ENCODE measurements at regions not wholly inside any gene's neighbourhood (a gene's known extent, or its start where the extent isn't known, plus 50 kb on each side); places are given as distances from the start of the nearest gene placed in this dataset.

DNA sequence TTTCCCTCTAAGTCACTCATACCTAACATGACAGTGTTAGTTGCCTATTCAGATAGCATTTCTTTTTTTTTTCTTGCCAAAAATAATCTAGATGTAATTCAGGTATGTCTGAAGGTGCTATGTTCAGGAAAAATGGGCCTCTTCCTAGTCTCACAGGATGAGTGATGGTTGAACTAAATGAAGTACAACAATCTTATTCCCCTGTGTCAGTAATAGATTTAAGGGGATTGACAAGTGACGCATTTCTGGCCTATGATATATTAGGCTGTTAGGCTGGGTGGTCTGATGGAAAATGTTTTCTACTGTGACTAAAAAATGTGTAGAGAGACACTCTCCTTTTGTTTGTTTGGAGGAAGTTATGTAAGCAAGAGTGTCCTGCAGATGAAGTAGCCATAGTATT lies 878.7 kb upstream of the SLITRK1 start:
- TF ChIP-seq CTCF (conservative IDR thresholded peaks at IDR 0.05; ENCODE audit: low read depth, low read length): no peak
- TF ChIP-seq EZH2 (IDR thresholded peaks at IDR 0.05; ENCODE audit: borderline replicate concordance, low read depth, low read length, poor library complexity, severe bottlenecking): no peak
- Histone ChIP-seq H3K27ac (ENCODE audit: low read depth, low read length, poor library complexity, severe bottlenecking) (no peak overlapping the region), H3K4me1 (ENCODE audit: insufficient read depth, low read length, poor library complexity, severe bottlenecking) (no peaks in the 10 kb centered on the region), H3K4me3 (ENCODE audit: low read depth, low read length, poor library complexity, severe bottlenecking) (no peak overlapping the region), H3K9me3 (ENCODE audit: low read depth, low read length, poor library complexity, severe bottlenecking) (no peaks in the 10 kb centered on the region), H3K36me3 (ENCODE audit: insufficient read depth, low read length, poor library complexity, severe bottlenecking) (no peaks in the 10 kb centered on the region), H3K27me3 (replicated peaks; ENCODE audit: insufficient read depth, low read depth, low read length, poor library complexity) (no peaks in the 10 kb centered on the region)
- intact Hi-C loops (cut with micrococcal nuclease; ENCODE audit: unreplicated experiment): no loop called here
- ChIA-PET POLR2A (ENCODE audit: low non-redundant PET) (no interaction called here), CTCF (no interaction called here)
- no peak for DNase-seq (ENCODE audit: low spot score)
- no TSS peak for BruUV-seq (replicated peaks)

- DNase-seq (ENCODE audit: low spot score): no peak
- H3K27ac ChIP-seq (ENCODE audit: low read depth, low read length, poor library complexity, severe bottlenecking): no peak overlapping the region
- no peak for TF ChIP-seq CTCF (conservative IDR thresholded peaks at IDR 0.05; ENCODE audit: low read depth, low read length)
- TF ChIP-seq EZH2 (IDR thresholded peaks at IDR 0.05; ENCODE audit: borderline replicate concordance, low read depth, low read length, poor library complexity, severe bottlenecking): no peak
- BruUV-seq (replicated peaks): no TSS peak
- no peaks in the 10 kb centered on the region for H3K27me3 ChIP-seq (replicated peaks; ENCODE audit: insufficient read depth, low read depth, low read length, poor library complexity)
- no peaks in the 10 kb centered on the region for H3K9me3 ChIP-seq (ENCODE audit: low read depth, low read length, poor library complexity, severe bottlenecking)
- intact Hi-C loops (cut with micrococcal nuclease; ENCODE audit: unreplicated experiment): no loop called here
- ChIA-PET POLR2A (ENCODE audit: low non-redundant PET) (no interaction called here), CTCF (no interaction called here)
- H3K36me3 ChIP-seq (ENCODE audit: insufficient read depth, low read length, poor library complexity, severe bottlenecking): no peaks in the 10 kb centered on the region
- H3K4me1 ChIP-seq (ENCODE audit: insufficient read depth, low read length, poor library complexity, severe bottlenecking): peaks cover 13% of the 10 kb centered on the region
- H3K4me3 ChIP-seq (ENCODE audit: low read depth, low read length, poor library complexity, severe bottlenecking): no peak overlapping the region
Observed at GRCh38 chr13:84749126-84749525, 866.9 kb upstream of the SLITRK1 start.

DNA sequence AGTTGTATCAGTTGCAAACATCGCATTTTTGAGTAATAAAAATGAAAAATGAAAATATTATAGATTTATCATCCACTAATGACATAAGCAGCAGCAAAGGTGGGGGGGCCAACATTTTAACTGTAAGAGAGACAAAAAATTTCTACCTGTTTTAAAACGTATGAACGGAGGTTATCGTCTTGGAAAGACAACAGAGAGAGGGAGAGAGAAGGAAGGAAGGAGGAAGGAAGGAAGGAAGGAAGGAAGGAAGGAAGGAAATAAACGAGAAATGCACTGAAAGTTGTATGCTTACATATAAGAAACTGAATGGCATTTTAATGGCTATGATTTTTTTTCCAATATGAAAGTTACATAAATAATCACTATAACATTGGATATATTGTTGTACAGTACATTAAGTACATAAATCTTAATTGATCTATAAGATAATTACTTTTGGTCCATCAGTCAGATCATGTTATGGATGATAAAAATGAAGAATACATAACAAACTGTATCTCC lies 862.8 kb upstream of the SLITRK1 start:
- POLR2A ChIA-PET (ENCODE audit: low non-redundant PET): no interaction called here

More for the DNA sequence above, 862.8 kb upstream of the SLITRK1 start:
- peak; percentile 70 for DNase-seq (ENCODE audit: low spot score)
- Histone ChIP-seq H3K9me3 (ENCODE audit: low read depth, low read length, poor library complexity, severe bottlenecking) (no peaks in the 10 kb centered on the region), H3K36me3 (ENCODE audit: insufficient read depth, low read length, poor library complexity, severe bottlenecking) (no peaks in the 10 kb centered on the region), H3K4me3 (ENCODE audit: low read depth, low read length, poor library complexity, severe bottlenecking) (no peak overlapping the region), H3K27me3 (replicated peaks; ENCODE audit: insufficient read depth, low read depth, low read length, poor library complexity) (no peaks in the 10 kb centered on the region), H3K4me1 (ENCODE audit: insufficient read depth, low read length, poor library complexity, severe bottlenecking) (peaks cover 21% of the 10 kb centered on the region), H3K27ac (ENCODE audit: low read depth, low read length, poor library complexity, severe bottlenecking) (peak overlapping the region; percentile 60)
- CTCF ChIA-PET: no interaction called here
- BruUV-seq (replicated peaks): no TSS peak
- TF ChIP-seq EZH2 (IDR thresholded peaks at IDR 0.05; ENCODE audit: borderline replicate concordance, low read depth, low read length, poor library complexity, severe bottlenecking) (no peak), CTCF (conservative IDR thresholded peaks at IDR 0.05; ENCODE audit: low read depth, low read length) (no peak)
- intact Hi-C loops (cut with micrococcal nuclease; ENCODE audit: unreplicated experiment): loop anchor here (2.0 kb wide), 1 partner anchor 1170 kb away; no protein-coding TSS in a partner anchor
